ENCODE measurements at regions not wholly inside any gene's neighbourhood (a gene's known extent, or its start where the extent isn't known, plus 50 kb on each side); places are given as distances from the start of the nearest gene placed in this dataset.

GRCh38 chr18:10247742-10248082 lies 206.7 kb upstream of the APCDD1 start:
- no peak overlapping the region for H3T11ph ChIP-seq (ENCODE audit: low read length)
- no peak overlapping the region for H4K91ac ChIP-seq (ENCODE audit: insufficient read length, low read depth, low read length)
- no peak overlapping the region for H3K56ac ChIP-seq (ENCODE audit: insufficient read length, low read depth, low read length)
- H3K27ac Mint-ChIP-seq = no peak overlapping the region
- no peak overlapping the region for H2BK120ac ChIP-seq (ENCODE audit: low read depth, low read length, poor library complexity, severe bottlenecking)
- no peak for DNase-seq
- no peak overlapping the region for H3K18ac ChIP-seq (ENCODE audit: insufficient read length, low read depth, low read length)
- H4K8ac ChIP-seq (replicated peaks; ENCODE audit: insufficient read length, low read depth, low read length) = no peak overlapping the region
- TF ChIP-seq CTCF (conservative IDR thresholded peaks at IDR 0.05) = no peak
- no peak overlapping the region for H3K4ac ChIP-seq (ENCODE audit: low read depth, low read length)
- no peaks in the 10 kb centered on the region for H3K27me3 ChIP-seq (ENCODE audit: insufficient read depth, low read length)
- H3K79me1 ChIP-seq (ENCODE audit: insufficient read depth, low read depth, low read length, poor library complexity, severe bottlenecking) = no peaks in the 10 kb centered on the region
- H2BK5ac ChIP-seq (ENCODE audit: insufficient read length, low read length) = no peak overlapping the region
- no peaks in the 10 kb centered on the region for H3K4me1 ChIP-seq (ENCODE audit: insufficient read depth, low read length)
- no peak overlapping the region for H3K4me3 Mint-ChIP-seq
- no peak overlapping the region for H2AK5ac ChIP-seq (ENCODE audit: insufficient read length, low read length)
- peaks cover 0 to 23% of the 10 kb centered on the region in 2 experiments; a peak in 3 of 4 replicates for H3K4me1 Mint-ChIP-seq
- H3K79me2 ChIP-seq (ENCODE audit: insufficient read depth, low read length) = no peaks in the 10 kb centered on the region
- peaks cover 3% of the 10 kb centered on the region; the same call in 1 of the 2 replicates for H3K27me3 Mint-ChIP-seq (ENCODE audit: low read depth)
- no peaks in the 10 kb centered on the region; a peak in 2 of 5 replicates for H3K9me3 Mint-ChIP-seq
- H3K9me3 ChIP-seq (ENCODE audit: control insufficient read depth, low read depth, low read length) = no peaks in the 10 kb centered on the region
- H3K36me3 Mint-ChIP-seq (ENCODE audit: insufficient read depth in 1 of 3, low read depth in 3 of 3) = no peaks in the 10 kb centered on the region
- no peak overlapping the region for H2AFZ ChIP-seq (ENCODE audit: low read length)
- no peak overlapping the region for H3K23ac ChIP-seq (ENCODE audit: insufficient read length, low read depth, low read length)
- no CpG with 5 or more reads among the region's 10 CpGs for WGBS (ENCODE audit: extremely low coverage, insufficient read length, low lambda C conversion rate)
- H3K27ac ChIP-seq (ENCODE audit: insufficient read length, low read depth, low read length) = no peak overlapping the region
- no peaks in the 10 kb centered on the region for H3K23me2 ChIP-seq (ENCODE audit: insufficient read length, low read depth, low read length, poor library complexity, severe bottlenecking)
- no peak overlapping the region for H3K9ac ChIP-seq (ENCODE audit: extremely low read depth, insufficient read length, low read length)
- H2BK12ac ChIP-seq (ENCODE audit: insufficient read length, low read depth, low read length) = no peak overlapping the region
- H4K20me1 ChIP-seq (ENCODE audit: control insufficient read depth, insufficient read depth, insufficient read length) = no peaks in the 10 kb centered on the region
- H4K5ac ChIP-seq (ENCODE audit: insufficient read length, low read depth, low read length) = no peak overlapping the region
- no peak overlapping the region for H3K4me2 ChIP-seq (ENCODE audit: insufficient read depth, insufficient read length, low read length)
- no peak overlapping the region for H2BK20ac ChIP-seq (ENCODE audit: low read depth, low read length, poor library complexity, severe bottlenecking)
- H2BK15ac ChIP-seq (ENCODE audit: low read depth, low read length) = no peak overlapping the region
- no peak overlapping the region for H3K14ac ChIP-seq (ENCODE audit: insufficient read depth, low read length)

Data from H9 (cell line).